IMR-90 (cell line): ENCODE measurements at regions not wholly inside any gene's neighbourhood (a gene's known extent, or its start where the extent isn't known, plus 50 kb on each side); places are given as distances from the start of the nearest gene placed in this dataset.
A peak's percentile ranks its signal among the peaks of the same experiment; 100 is the strongest.

Experiments
- ATAC-seq: fragments of 200-7000 bp; cut with Tn5 transposase; 2 replicates; pipeline ENCODE4 v1.9.1; 2020; ENCODE audit warnings: low read depth, mild to moderate bottlenecking, moderate library complexity
- BruUV-seq: library from RNA; stranded (reverse); fragments of 400-500 nt; replicated peaks from 2 replicates; lab custom pipeline; 2021; lab: Mats Ljungman, UMichigan
- CTCF ChIA-PET: fragments of 300-600 bp; formaldehyde crosslinking; extraction: SDS; loops from one replicate; lab custom pipeline; 2021; ENCODE audit warnings: antibody characterized with exemption; lab: Yijun Ruan, JAX
- POLR2A ChIA-PET: fragments of 300-600 bp; sonication (Branson Sonifier 250); formaldehyde crosslinking; loops from one replicate; lab custom pipeline; 2022; ENCODE audit warnings: antibody characterized with exemption; ENCODE audit not compliant: unreplicated experiment; lab: Charles Lee
- DNase-seq: peaks from one replicate; pipeline ENCODE4 v3.0.0; 2013
- H2AFZ ChIP-seq: replicated peaks from 2 replicates; pipeline ENCODE3; 2013; ENCODE audit warnings: low read length, mild to moderate bottlenecking; ENCODE audit not compliant: poor library complexity
- H2AK5ac ChIP-seq: 2 replicates; pipeline ENCODE4 v1.6.1; 2013; ENCODE audit warnings: low read depth, low read length, inconsistent platforms
- H2AK9ac ChIP-seq: replicated peaks from 2 replicates; pipeline ENCODE3; 2013; ENCODE audit warnings: mild to moderate bottlenecking, low read depth, low read length, moderate library complexity; ENCODE audit not compliant: poor library complexity
- H2BK120ac ChIP-seq: 2 replicates; pipeline ENCODE4 v1.6.1; 2013; ENCODE audit warnings: low read depth, low read length, inconsistent platforms
- H2BK15ac ChIP-seq: 3 replicates; pipeline ENCODE4 v1.6.1; 2013; ENCODE audit warnings: low read depth, low read length, inconsistent platforms
- H2BK20ac ChIP-seq: 2 replicates; pipeline ENCODE4 v1.6.1; 2013; ENCODE audit warnings: low read depth, mild to moderate bottlenecking, inconsistent platforms, low read length, moderate library complexity
- H2BK5ac ChIP-seq: 2 replicates; pipeline ENCODE4 v1.6.1; 2013; ENCODE audit warnings: mild to moderate bottlenecking, low read depth, low read length, inconsistent platforms; ENCODE audit not compliant: poor library complexity, severe bottlenecking
- H3K14ac ChIP-seq: replicated peaks from 2 replicates; pipeline ENCODE4 v1.6.1; 2013; ENCODE audit warnings: low read depth, low read length, inconsistent platforms
- H3K18ac ChIP-seq: 2 replicates; pipeline ENCODE4 v1.6.1; 2013; ENCODE audit warnings: low read depth, low read length, control low read depth
- H3K23ac ChIP-seq: 2 replicates; pipeline ENCODE4 v1.6.1; 2013; ENCODE audit warnings: low read depth, low read length, inconsistent platforms
- H3K27ac ChIP-seq: 2 replicates; pipeline ENCODE4 v1.5.1; 2013; ENCODE audit warnings: mild to moderate bottlenecking, control low read depth, low read length; ENCODE audit not compliant: insufficient read depth
- H3K27me3 ChIP-seq: 2 replicates; pipeline ENCODE4 v1.6.1; 2013; ENCODE audit warnings: low read length; ENCODE audit not compliant: control insufficient read depth, insufficient read depth
- H3K36me3 ChIP-seq: 2 replicates; pipeline ENCODE4 v1.6.1; 2013; ENCODE audit warnings: low read length, mixed read lengths; ENCODE audit not compliant: control insufficient read depth, insufficient read depth
- H3K4ac ChIP-seq: 2 replicates; pipeline ENCODE4 v1.6.1; 2013; ENCODE audit warnings: low read depth, low read length, inconsistent platforms
- H3K4me1 ChIP-seq: 2 replicates; pipeline ENCODE4 v1.6.1; 2013; ENCODE audit warnings: low read length, mixed read lengths; ENCODE audit not compliant: control insufficient read depth, insufficient read depth
- H3K4me2 ChIP-seq: 2 replicates; pipeline ENCODE4 v1.6.1; 2013; ENCODE audit warnings: low read depth, mild to moderate bottlenecking, control low read depth, low read length, moderate library complexity
- H3K4me3 ChIP-seq: 2 replicates; pipeline ENCODE4 v1.5.1; 2013; ENCODE audit warnings: low read depth, mild to moderate bottlenecking, control low read depth, low read length, moderate library complexity; ENCODE audit not compliant: insufficient read depth
- H3K56ac ChIP-seq: 2 replicates; pipeline ENCODE4 v1.6.1; 2013; ENCODE audit warnings: low read length, inconsistent platforms; ENCODE audit not compliant: insufficient read depth; ENCODE audit errors: extremely low read depth
- H3K79me1 ChIP-seq, 2 experiments: 2 replicates each; pipeline ENCODE4 v1.6.1; 2013; ENCODE audit warnings: low read length in 2 of 2, inconsistent platforms in 1 of 2, low read depth in 1 of 2
- H3K9ac ChIP-seq: 2 replicates; pipeline ENCODE4 v1.6.1; 2013; ENCODE audit warnings: low read depth, low read length, control low read depth
- H3K9me1 ChIP-seq: 2 replicates; pipeline ENCODE4 v1.6.1; 2013; ENCODE audit warnings: low read length, inconsistent platforms; ENCODE audit not compliant: insufficient read depth
- H3K9me3 ChIP-seq: 2 replicates; pipeline ENCODE4 v1.6.1; 2013; ENCODE audit warnings: low read length; ENCODE audit not compliant: control insufficient read depth, insufficient read depth
- H4K20me1 ChIP-seq: 2 replicates; pipeline ENCODE4 v1.6.1; 2013; ENCODE audit warnings: low read length, inconsistent platforms; ENCODE audit not compliant: insufficient read depth
- H4K5ac ChIP-seq: 2 replicates; pipeline ENCODE4 v1.6.1; 2013; ENCODE audit warnings: mild to moderate bottlenecking, low read depth, low read length, control low read depth
- H4K8ac ChIP-seq, 2 experiments: 2 replicates each; pipeline ENCODE4 v1.6.1; 2013; ENCODE audit warnings: low read depth in 2 of 2, low read length in 2 of 2, control low read depth in 1 of 2, inconsistent platforms in 1 of 2
- H4K91ac ChIP-seq: 2 replicates; pipeline ENCODE4 v1.6.1; 2013; ENCODE audit warnings: low read depth, low read length, inconsistent platforms; ENCODE audit not compliant: insufficient read depth
- CHD1 ChIP-seq: IDR thresholded peaks from 2 replicates; pipeline ENCODE4 v1.6.1; 2012; ENCODE audit warnings: low read depth, low read length, improper control_type of control experiment
- MAFK ChIP-seq: IDR thresholded peaks from 2 replicates; pipeline ENCODE4 v1.6.1; 2012; ENCODE audit warnings: low read depth, low read length, improper control_type of control experiment
- RAD21 ChIP-seq: IDR thresholded peaks from 2 replicates; pipeline ENCODE4 v1.6.1; 2012; ENCODE audit warnings: low read length, improper control_type of control experiment
- WGBS, 2 experiments: methylation state at CpG; one replicate each; pipeline versions ENCODE4 v1.1.5 to v1.1.7; 2013; ENCODE audit warnings: missing lambda C conversion rate in 2 of 2; ENCODE audit not compliant: insufficient read length in 1 of 2; ENCODE audit errors: extremely low coverage in 2 of 2; 5-methylcytosine and 5-hydroxymethylcytosine counted together
- dilution Hi-C: fragments of 300-500 bp; cut with HindIII; formaldehyde crosslinking; loops from one replicate; pipeline ENCODE4 v1.14.3; 2018; ENCODE audit warnings: low sequenced_read_pairs; ENCODE audit not compliant: unreplicated experiment
- in situ Hi-C: fragments of 300-500 bp; cut with MboI; formaldehyde crosslinking; loops from 3 replicates; pipeline ENCODE4 v1.14.3; 2019; ENCODE audit warnings: low sequenced_read_pairs, inconsistent platforms, mixed read lengths
- intact Hi-C: fragments of 100-400 bp; cut with micrococcal nuclease; formaldehyde crosslinking; loops from 2 replicates; pipeline ENCODE4 v1.10.0; 2022

GRCh38 chr2:8009010-8009597 lies 672.8 kb upstream of the ID2 start:
- dilution Hi-C loops (no loop called here), in situ Hi-C loops (loop anchor here (10.0 kb wide), 1 partner anchor 676 kb away; the partner anchor contains the start of gene ID2), intact Hi-C loops (loop anchor here (10.0 kb wide), 1 partner anchor 756 kb away; no protein-coding TSS in a partner anchor)
- Histone ChIP-seq H2BK120ac (no peak overlapping the region; the same call in 1 of the 2 replicates), H3K9me3 (no peaks in the 10 kb centered on the region), H3K23ac (no peak overlapping the region), H3K18ac (no peak overlapping the region), H3K4me2 (no peak overlapping the region), H3K4me1 (peaks cover 2% of the 10 kb centered on the region; the same call in 1 of the 2 replicates), H4K91ac (0 out of 2 replicates have a peak overlapping the region, but pooled peaks have one; percentile 25), H3K4ac (peak overlapping the region; percentile 41; the same call in 1 of the 2 replicates), H3K27ac (no peak overlapping the region), H3K56ac (no peak overlapping the region), H2AFZ (peak overlapping the region; percentile 79), H2AK5ac (no peak overlapping the region), H2BK5ac (no peak overlapping the region), H3K79me1 (no peaks in the 10 kb centered on the region), H4K20me1 (no peaks in the 10 kb centered on the region), H2AK9ac (no peak overlapping the region), H3K27me3 (no peaks in the 10 kb centered on the region), H3K9ac (no peak overlapping the region), H2BK15ac (no peak overlapping the region), H2BK20ac (no peak overlapping the region), H3K36me3 (no peaks in the 10 kb centered on the region), H4K8ac (peak overlapping the region in 1 of 2 experiments; percentile 60; a peak in 1 of 4 replicates), H4K5ac (no peak overlapping the region), H3K9me1 (peaks cover 7% of the 10 kb centered on the region), H3K14ac (0 out of 2 replicates have a peak overlapping the region, but pooled peaks have one; percentile 9), H3K4me3 (no peak overlapping the region)
- DNase-seq, result peak; percentile 42
- WGBS, 2 experiments, result 100% methylated on average over 1 of the region's 11 CpGs; no CpG with 5 or more reads in 1 of the 2 experiments
- ChIA-PET POLR2A (no interaction called here), CTCF (interaction anchor here (0.8 to 0.9 kb wide), 2 partner anchors 14 to 17 kb away, joined by 3 to 4 read pairs; no protein-coding TSS in a partner anchor)
- BruUV-seq, result no TSS peak
- no peak for ATAC-seq
- TF ChIP-seq MAFK (peak; percentile 74), CHD1 (no peak), RAD21 (no peak)
